ENCODE measurements at regions not wholly inside any gene's neighbourhood (a gene's known extent, or its start where the extent isn't known, plus 50 kb on each side); places are given as distances from the start of the nearest gene placed in this dataset.
"Not testable (repeated sequence)": the region's sequence is repeated elsewhere in the genome, so short reads cannot be mapped to it uniquely, and the experiment has no call there.

DNA sequence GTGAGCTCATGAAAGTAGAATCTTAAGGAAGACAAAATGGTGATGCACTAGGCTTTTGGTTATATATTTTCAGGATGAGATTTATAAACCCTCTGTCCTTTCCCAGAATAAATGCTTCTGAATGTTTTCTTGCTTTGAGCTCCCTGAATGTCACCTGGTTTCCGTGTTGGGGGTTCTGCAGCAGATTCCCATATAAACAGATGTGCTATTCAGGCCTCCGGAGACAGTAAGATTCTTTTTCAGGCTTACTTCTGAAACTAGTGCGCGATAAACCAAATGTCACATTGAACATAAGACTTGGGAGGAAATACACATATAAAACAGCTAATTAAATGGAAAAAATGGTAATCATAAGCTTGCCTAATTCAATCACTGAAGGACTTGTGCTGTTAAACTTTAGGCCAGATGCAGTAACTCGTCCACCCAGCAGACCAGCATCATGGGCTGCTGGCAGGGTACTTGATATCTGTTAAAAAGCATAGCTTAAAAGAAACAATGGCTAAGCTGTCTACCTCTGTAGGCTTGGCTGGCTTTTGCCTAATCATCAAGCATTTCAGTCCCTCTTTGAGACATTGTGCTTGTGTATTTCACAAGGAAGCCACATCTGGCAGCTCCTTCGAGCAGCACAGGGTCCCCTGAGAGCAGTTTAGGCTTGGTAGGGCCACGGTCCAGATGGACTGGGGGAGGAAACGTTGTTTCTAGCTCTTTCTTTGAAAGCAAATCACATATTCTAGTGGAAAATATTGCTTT lies 281.2 kb upstream of the KIAA1217 start:
- WGBS (ENCODE audit: insufficient coverage): 66% methylated on average over 7 of the region's 8 CpGs
- no peak overlapping the region for H3K27ac Mint-ChIP-seq
- intact Hi-C loops (cut with micrococcal nuclease): no loop called here
- no peak overlapping the region for H3K4me3 Mint-ChIP-seq
- Histone ChIP-seq H3K27me3 (ENCODE audit: control insufficient read depth, insufficient read depth, low read length) (no peaks in the 10 kb centered on the region), H3K27ac (ENCODE audit: low read length) (no peak overlapping the region), H3K4me3 (ENCODE audit: low read length) (no peak overlapping the region), H3K36me3 (ENCODE audit: control insufficient read depth, insufficient read depth, low read length) (no peaks in the 10 kb centered on the region), H3K4me1 (ENCODE audit: control insufficient read depth, insufficient read depth, low read length) (no peaks in the 10 kb centered on the region), H3K9me3 (ENCODE audit: control insufficient read depth, insufficient read depth, low read length) (no peaks in the 10 kb centered on the region)
- no peak for ATAC-seq
- peaks cover 0 to 2% of the 10 kb centered on the region in 2 donors for H3K9me3 Mint-ChIP-seq
- no peaks in the 10 kb centered on the region for H3K27me3 Mint-ChIP-seq (ENCODE audit: low read depth in 2 of 2)
- no peaks in the 10 kb centered on the region for H3K4me1 Mint-ChIP-seq
- no peaks in the 10 kb centered on the region for H3K36me3 Mint-ChIP-seq
- TF ChIP-seq CTCF (IDR thresholded peaks at IDR 0.05): no peak
- no peak for DNase-seq

DNA sequence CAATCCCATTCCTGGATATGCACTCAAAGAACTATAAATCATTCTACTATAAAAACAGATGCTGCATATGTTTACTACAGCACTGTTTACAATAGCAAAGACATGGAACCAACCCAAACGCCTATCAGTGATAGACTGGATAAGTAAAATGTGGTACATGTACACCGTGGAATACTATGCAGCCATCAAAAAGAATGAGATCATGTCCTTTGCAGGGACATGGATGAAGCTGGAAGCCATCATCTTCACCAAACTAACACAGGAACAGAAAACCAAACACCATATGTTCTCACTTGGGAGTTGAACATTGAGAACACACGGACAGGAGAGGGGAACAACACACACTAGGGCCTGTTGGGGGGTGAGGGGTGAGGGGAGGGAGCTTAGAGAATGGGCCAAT lies 274.9 kb upstream of the KIAA1217 start:
- intact Hi-C loops (cut with micrococcal nuclease); H3K4me1 Mint-ChIP-seq; H3K27me3 Mint-ChIP-seq (ENCODE audit: low read depth in 2 of 2); H3K36me3 Mint-ChIP-seq; H3K4me3 ChIP-seq (ENCODE audit: low read length); H3K9me3 Mint-ChIP-seq; H3K36me3 ChIP-seq (ENCODE audit: control insufficient read depth, insufficient read depth, low read length); ATAC-seq; H3K9me3 ChIP-seq (ENCODE audit: control insufficient read depth, insufficient read depth, low read length); H3K4me3 Mint-ChIP-seq; H3K27ac Mint-ChIP-seq; H3K4me1 ChIP-seq (ENCODE audit: control insufficient read depth, insufficient read depth, low read length); H3K27me3 ChIP-seq (ENCODE audit: control insufficient read depth, insufficient read depth, low read length); H3K27ac ChIP-seq (ENCODE audit: low read length); DNase-seq: not testable (repeated sequence)
- 77% methylated on average over 3 of the region's 3 CpGs for whole genome bisulfite sequencing (ENCODE audit: insufficient coverage)

GRCh38 chr10:23945845-23946244 lies 263.1 kb upstream of the KIAA1217 start:
- H3K27me3 ChIP-seq (ENCODE audit: control insufficient read depth, insufficient read depth, low read length): no peaks in the 10 kb centered on the region
- H3K4me1 Mint-ChIP-seq: no peaks in the 10 kb centered on the region
- no peak for TF ChIP-seq CTCF (IDR thresholded peaks at IDR 0.05)
- DNase-seq (no peak), ATAC-seq (no peak)
- H3K9me3 ChIP-seq (ENCODE audit: control insufficient read depth, insufficient read depth, low read length): peaks cover 3% of the 10 kb centered on the region
- H3K36me3 Mint-ChIP-seq: no peaks in the 10 kb centered on the region
- no peak overlapping the region for H3K27ac ChIP-seq (ENCODE audit: low read length)
- no peak overlapping the region for H3K4me3 ChIP-seq (ENCODE audit: low read length)
- peaks cover 0 to 2% of the 10 kb centered on the region in 2 donors for H3K9me3 Mint-ChIP-seq
- no peaks in the 10 kb centered on the region for H3K27me3 Mint-ChIP-seq (ENCODE audit: low read depth in 2 of 2)
- intact Hi-C loops (cut with micrococcal nuclease): no loop called here
- WGBS (ENCODE audit: insufficient coverage): 33% methylated on average over 1 of the region's 2 CpGs
- no peaks in the 10 kb centered on the region for H3K4me1 ChIP-seq (ENCODE audit: control insufficient read depth, insufficient read depth, low read length)
- no peak overlapping the region for H3K27ac Mint-ChIP-seq
- H3K4me3 Mint-ChIP-seq: no peak overlapping the region
- H3K36me3 ChIP-seq (ENCODE audit: control insufficient read depth, insufficient read depth, low read length): no peaks in the 10 kb centered on the region

DNA sequence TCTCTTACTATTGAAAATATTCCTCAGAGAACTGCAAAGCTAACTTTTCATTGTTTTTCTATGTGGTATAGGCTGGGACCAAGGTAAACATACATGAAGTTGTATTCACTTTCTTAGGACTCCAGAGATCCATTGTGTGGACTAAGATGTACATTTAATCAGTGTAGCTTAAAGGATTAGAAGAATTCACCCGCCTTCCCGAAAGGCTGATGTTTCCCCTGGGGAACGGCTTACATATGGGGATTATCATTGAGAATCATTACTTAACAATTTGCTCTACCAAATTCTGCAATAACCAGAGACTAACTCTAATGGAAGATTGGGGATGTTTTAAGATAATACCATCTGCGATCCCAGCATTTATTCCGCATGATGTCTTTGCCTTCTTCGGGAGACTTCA lies 257.1 kb upstream of the KIAA1217 start:
- H3K4me1 Mint-ChIP-seq: no peaks in the 10 kb centered on the region
- Histone ChIP-seq H3K4me3 (ENCODE audit: low read length) (no peak overlapping the region), H3K4me1 (ENCODE audit: control insufficient read depth, insufficient read depth, low read length) (no peaks in the 10 kb centered on the region), H3K27me3 (ENCODE audit: control insufficient read depth, insufficient read depth, low read length) (no peaks in the 10 kb centered on the region), H3K27ac (ENCODE audit: low read length) (no peak overlapping the region), H3K9me3 (ENCODE audit: control insufficient read depth, insufficient read depth, low read length) (peaks cover 1% of the 10 kb centered on the region), H3K36me3 (ENCODE audit: control insufficient read depth, insufficient read depth, low read length) (no peaks in the 10 kb centered on the region)
- peaks cover 5 to 8% of the 10 kb centered on the region in 2 donors for H3K9me3 Mint-ChIP-seq
- TF ChIP-seq CTCF (IDR thresholded peaks at IDR 0.05): no peak
- intact Hi-C loops (cut with micrococcal nuclease): no loop called here
- no peak for DNase-seq
- no peaks in the 10 kb centered on the region for H3K36me3 Mint-ChIP-seq
- no peaks in the 10 kb centered on the region for H3K27me3 Mint-ChIP-seq (ENCODE audit: low read depth in 2 of 2)
- H3K4me3 Mint-ChIP-seq: no peak overlapping the region
- no peak for ATAC-seq
- WGBS (ENCODE audit: insufficient coverage): 100% methylated on average over 4 of the region's 6 CpGs
- H3K27ac Mint-ChIP-seq: no peak overlapping the region

Data from natural killer cell (primary cell).